ENCODE measurements at regions not wholly inside any gene's neighbourhood (a gene's known extent, or its start where the extent isn't known, plus 50 kb on each side); places are given as distances from the start of the nearest gene placed in this dataset.
"Not testable (repeated sequence)": the region's sequence is repeated elsewhere in the genome, so short reads cannot be mapped to it uniquely, and the experiment has no call there.

DNA sequence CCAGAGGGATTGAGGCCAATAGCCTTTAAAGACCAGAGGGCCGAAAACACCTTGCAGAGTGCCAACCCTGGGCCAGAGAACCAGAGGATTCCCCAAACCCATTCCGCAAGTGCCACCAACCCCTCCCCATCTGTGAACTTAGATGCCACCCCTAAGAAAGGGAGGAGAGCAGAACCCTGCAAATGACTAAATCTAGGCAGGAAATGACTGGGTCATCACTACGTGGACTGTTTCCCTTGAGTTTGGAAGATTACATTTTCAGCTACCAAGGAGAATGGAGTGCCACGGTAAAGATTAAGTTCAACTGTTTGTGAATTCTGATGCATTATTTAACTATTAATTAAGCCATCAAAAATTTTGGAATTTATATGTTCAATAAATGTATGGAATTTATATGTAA lies 142.8 kb downstream of the ENC1 start:
- Mint-ChIP-seq H3K4me1 (ENCODE audit: low read depth) (no peaks in the 10 kb centered on the region), H3K27ac (no peak overlapping the region)

DNA sequence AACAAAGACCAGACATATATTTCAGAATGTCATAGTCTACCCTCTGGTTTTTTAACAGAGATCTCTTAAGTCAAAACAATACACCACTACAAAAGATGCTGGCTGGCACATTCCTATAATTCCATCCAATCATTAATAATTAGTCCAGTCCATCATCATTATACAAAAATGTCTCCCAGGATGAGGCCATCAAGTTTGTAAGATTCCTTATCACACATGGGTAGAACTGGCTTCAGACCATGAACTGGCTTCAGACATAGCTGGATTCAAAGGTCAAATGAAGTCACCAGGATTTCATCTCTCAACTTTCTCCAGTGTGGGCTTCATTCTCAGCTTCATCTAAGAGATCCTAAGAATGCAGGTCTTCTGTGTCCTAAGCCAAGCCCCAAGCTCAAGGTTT lies 147.1 kb downstream of the ENC1 start:
- H3K9me3 Mint-ChIP-seq: no peaks in the 10 kb centered on the region
- H3K36me3 Mint-ChIP-seq (ENCODE audit: low read depth): no peaks in the 10 kb centered on the region
- peaks cover 15% of the 10 kb centered on the region for H3K27me3 Mint-ChIP-seq
- H3K4me1 Mint-ChIP-seq (ENCODE audit: low read depth): peaks cover 5% of the 10 kb centered on the region
- H3K27ac Mint-ChIP-seq: no peak overlapping the region
- H3K4me3 Mint-ChIP-seq: no peak overlapping the region

More for the DNA sequence above, 142.8 kb downstream of the ENC1 start:
- Mint-ChIP-seq H3K36me3 (ENCODE audit: low read depth) (no peaks in the 10 kb centered on the region), H3K4me3 (no peak overlapping the region), H3K9me3 (no peaks in the 10 kb centered on the region), H3K27me3 (peaks cover 13% of the 10 kb centered on the region)

DNA sequence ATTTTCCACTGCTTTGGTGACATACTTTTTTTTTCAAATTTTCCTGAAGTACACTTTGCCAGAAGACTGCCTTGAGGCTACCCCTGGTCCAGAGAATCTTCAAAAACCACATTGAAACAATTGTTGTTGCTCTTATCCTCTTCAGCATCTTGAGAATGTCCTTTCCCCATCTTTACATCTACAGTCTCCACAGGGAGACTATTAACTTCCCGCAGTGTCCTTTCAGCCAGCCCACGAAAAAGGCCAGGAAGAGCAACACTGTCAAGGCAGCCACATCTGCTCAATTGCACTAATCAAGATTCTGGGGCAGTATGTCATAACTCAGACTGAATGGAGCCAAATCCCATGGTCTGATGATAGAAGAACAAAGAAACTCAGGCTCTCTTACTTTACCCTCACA lies 148.3 kb downstream of the ENC1 start:
- Mint-ChIP-seq H3K9me3 (no peaks in the 10 kb centered on the region), H3K4me1 (ENCODE audit: low read depth) (peaks cover 5% of the 10 kb centered on the region), H3K27ac (no peak overlapping the region), H3K36me3 (ENCODE audit: low read depth) (no peaks in the 10 kb centered on the region), H3K4me3 (no peak overlapping the region), H3K27me3 (peaks cover 15% of the 10 kb centered on the region)

DNA sequence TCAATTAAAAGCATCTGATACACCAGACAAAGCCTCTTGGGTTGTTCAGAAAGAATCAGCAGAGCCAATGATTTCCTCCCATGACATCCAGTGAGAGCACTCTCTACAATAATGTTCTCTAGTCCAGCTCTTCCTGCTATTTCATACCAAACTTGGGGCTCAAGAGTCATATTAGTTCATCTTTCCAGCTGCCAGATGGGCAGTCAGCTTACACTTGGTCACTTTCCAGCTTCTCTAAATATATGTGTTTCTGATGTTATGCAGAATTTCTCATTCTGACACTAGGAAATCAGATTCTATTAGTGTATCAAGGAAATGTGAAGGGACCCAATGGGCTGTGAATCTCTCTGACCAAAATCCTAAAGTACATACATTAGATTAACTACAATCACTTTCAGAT lies 148.9 kb downstream of the ENC1 start:
- H3K9me3 Mint-ChIP-seq: no peaks in the 10 kb centered on the region
- H3K27me3 Mint-ChIP-seq: peaks cover 15% of the 10 kb centered on the region
- H3K36me3 Mint-ChIP-seq (ENCODE audit: low read depth): no peaks in the 10 kb centered on the region
- no peak overlapping the region for H3K4me3 Mint-ChIP-seq
- no peak overlapping the region for H3K27ac Mint-ChIP-seq
- peaks cover 5% of the 10 kb centered on the region for H3K4me1 Mint-ChIP-seq (ENCODE audit: low read depth)

DNA sequence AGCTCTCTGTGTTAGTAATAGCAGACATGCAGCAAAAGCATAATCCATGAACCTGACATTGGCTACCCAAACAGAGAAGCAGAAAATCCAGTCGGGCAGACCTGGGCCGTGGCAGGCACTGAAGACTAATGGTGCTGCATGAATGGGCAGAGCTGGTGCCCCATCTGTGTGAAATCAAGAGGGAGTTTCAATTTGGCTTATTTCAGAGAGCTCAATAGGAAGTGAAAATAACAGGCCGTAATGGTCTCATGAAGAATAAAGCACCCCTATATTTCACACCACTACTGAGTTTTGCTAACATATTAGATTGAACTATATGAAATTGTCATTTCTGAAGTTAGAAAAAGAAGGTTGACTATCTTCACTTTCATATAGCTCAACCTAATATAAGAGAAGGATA lies 149.7 kb downstream of the ENC1 start:
- no peaks in the 10 kb centered on the region for H3K36me3 Mint-ChIP-seq (ENCODE audit: low read depth)
- peaks cover 5% of the 10 kb centered on the region for H3K4me1 Mint-ChIP-seq (ENCODE audit: low read depth)
- H3K4me3 Mint-ChIP-seq: no peak overlapping the region
- peaks cover 15% of the 10 kb centered on the region for H3K27me3 Mint-ChIP-seq
- no peak overlapping the region for H3K27ac Mint-ChIP-seq
- H3K9me3 Mint-ChIP-seq: no peaks in the 10 kb centered on the region

DNA sequence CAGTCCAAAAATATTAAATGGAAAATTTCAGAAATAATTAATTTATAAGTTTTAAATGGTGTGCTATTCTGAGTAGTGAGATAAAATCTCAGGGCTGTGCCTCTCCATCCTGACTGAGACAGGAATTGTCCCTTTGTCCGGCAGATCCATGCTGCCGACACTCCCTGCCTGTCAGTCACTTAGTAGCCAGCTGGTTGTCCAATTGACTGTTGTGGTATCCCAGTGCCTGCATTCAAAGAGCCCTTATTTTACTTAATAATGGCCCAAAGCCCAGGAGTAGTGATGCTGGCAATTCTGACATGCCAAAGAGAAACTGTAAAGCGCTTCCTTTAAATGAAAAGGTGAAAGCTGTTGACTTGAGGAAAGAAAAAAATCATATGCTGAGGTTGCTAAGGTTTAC lies 157.5 kb downstream of the ENC1 start:
- H3K27me3 Mint-ChIP-seq: peaks cover 4% of the 10 kb centered on the region
- H3K4me3 Mint-ChIP-seq: no peak overlapping the region
- H3K27ac Mint-ChIP-seq: no peak overlapping the region
- no peaks in the 10 kb centered on the region for H3K4me1 Mint-ChIP-seq (ENCODE audit: low read depth)
- no peaks in the 10 kb centered on the region for H3K9me3 Mint-ChIP-seq
- no peaks in the 10 kb centered on the region for H3K36me3 Mint-ChIP-seq (ENCODE audit: low read depth)

DNA sequence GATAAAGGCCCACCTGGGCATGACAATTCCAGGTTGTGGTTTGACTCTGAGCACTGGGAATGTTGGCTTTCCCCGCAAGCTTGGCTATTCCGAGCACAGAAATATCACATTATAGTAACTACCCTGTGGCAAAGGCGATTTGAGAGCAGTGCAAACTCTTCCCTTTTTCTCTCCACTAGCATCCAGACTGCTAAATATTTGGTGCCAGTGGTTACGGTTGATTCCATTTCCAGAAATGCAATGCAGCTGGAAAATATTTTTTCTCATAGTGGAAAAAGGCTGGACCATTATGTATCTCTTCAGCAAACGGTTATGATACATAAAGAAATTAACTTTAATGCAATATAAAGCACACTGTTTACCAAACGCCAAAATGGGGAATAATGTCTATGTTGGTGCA lies 158.0 kb downstream of the ENC1 start:
- Mint-ChIP-seq H3K36me3 (ENCODE audit: low read depth) (no peaks in the 10 kb centered on the region), H3K27me3 (peaks cover 4% of the 10 kb centered on the region), H3K9me3 (no peaks in the 10 kb centered on the region), H3K27ac (no peak overlapping the region), H3K4me3 (no peak overlapping the region), H3K4me1 (ENCODE audit: low read depth) (no peaks in the 10 kb centered on the region)

DNA sequence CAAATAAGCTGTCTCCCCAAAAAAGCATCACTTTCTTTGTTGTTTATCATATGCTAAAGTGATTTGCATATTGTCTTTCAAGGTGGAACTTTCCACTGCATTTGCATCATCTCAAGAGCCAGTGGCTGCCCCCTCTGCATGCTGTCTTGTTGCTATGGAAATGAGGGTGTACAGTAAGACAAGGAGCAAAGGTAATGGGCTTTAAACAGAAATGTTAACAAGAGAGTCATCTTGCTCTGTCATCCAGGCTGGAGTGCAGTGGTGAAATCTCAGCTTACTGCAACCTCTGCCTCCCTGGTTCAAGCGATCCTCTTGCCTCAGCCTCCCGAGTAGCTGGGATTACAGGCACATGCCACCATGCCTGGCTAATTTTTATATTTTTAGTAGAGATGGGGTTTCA lies 159.2 kb downstream of the ENC1 start:
- H3K27me3 Mint-ChIP-seq; H3K9me3 Mint-ChIP-seq; H3K4me3 Mint-ChIP-seq; H3K27ac Mint-ChIP-seq; H3K4me1 Mint-ChIP-seq (ENCODE audit: low read depth); H3K36me3 Mint-ChIP-seq (ENCODE audit: low read depth): not testable (repeated sequence)

DNA sequence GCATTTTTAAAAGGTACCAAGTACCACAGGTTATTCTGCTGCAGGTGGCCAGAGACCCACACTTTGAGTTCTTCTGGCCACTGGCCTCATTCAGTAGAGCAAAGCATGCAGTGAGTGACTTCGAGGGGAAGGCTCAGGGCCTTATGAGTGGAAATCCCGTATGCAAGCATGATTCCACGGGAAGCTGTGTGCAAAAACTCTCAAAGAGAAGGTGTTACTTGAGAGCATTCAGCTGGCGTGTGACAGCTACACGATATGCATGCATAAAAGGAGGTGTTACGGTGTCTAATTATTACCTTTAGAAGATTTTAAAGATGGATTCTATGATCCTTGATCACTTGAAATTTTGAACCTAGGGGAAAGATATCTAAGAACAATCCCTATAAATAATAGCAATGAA lies 160.3 kb downstream of the ENC1 start:
- Mint-ChIP-seq H3K4me3 (no peak overlapping the region), H3K9me3 (no peaks in the 10 kb centered on the region), H3K4me1 (ENCODE audit: low read depth) (no peaks in the 10 kb centered on the region), H3K36me3 (ENCODE audit: low read depth) (no peaks in the 10 kb centered on the region), H3K27ac (no peak overlapping the region), H3K27me3 (peaks cover 4% of the 10 kb centered on the region)

DNA sequence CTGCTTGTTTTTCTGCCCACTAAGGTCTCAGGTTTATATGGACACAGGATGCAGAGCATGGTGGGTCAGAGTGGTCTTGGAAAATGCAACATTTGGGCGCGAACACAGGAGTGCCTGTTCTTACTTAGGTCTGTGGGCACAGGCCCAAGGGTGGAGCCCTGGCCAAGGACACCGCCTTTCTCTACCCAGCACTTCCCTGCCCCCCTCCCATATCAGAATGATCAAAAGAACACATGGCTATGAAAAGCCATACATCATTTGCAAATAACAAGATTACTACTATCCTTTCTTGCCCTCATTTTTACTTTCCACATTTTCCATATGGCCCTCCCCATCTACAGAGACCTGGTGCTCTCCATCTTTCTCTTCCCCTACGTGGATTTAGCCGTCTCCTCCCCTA lies 162.2 kb downstream of the ENC1 start:
- Mint-ChIP-seq H3K36me3 (ENCODE audit: low read depth) (no peaks in the 10 kb centered on the region), H3K27me3 (peaks cover 4% of the 10 kb centered on the region), H3K4me1 (ENCODE audit: low read depth) (no peaks in the 10 kb centered on the region), H3K4me3 (no peak overlapping the region), H3K9me3 (no peaks in the 10 kb centered on the region), H3K27ac (no peak overlapping the region)

DNA sequence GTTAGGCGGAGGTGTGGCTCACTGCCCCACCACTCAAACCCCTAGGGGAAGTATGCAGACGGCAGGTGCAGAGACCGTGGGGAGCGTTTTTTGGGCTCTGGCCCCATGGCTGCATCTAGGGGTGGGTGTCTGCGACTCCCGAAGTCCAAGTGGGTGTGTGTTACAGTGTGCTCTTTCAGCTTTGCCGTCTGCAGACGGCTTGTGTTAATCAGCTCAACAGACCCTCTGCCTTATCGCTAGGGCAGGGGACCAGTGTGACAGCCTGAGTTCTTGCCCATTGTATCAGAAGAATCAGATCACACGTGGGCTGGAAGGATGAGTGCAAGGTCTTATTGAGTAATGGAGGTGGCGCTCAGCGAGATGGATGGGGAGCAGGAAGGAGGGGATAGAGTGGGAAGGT lies 162.8 kb downstream of the ENC1 start:
- no peak overlapping the region for H3K27ac Mint-ChIP-seq
- no peak overlapping the region for H3K4me3 Mint-ChIP-seq
- H3K9me3 Mint-ChIP-seq: no peaks in the 10 kb centered on the region
- no peaks in the 10 kb centered on the region for H3K36me3 Mint-ChIP-seq (ENCODE audit: low read depth)
- H3K27me3 Mint-ChIP-seq: peaks cover 4% of the 10 kb centered on the region
- no peaks in the 10 kb centered on the region for H3K4me1 Mint-ChIP-seq (ENCODE audit: low read depth)

DNA sequence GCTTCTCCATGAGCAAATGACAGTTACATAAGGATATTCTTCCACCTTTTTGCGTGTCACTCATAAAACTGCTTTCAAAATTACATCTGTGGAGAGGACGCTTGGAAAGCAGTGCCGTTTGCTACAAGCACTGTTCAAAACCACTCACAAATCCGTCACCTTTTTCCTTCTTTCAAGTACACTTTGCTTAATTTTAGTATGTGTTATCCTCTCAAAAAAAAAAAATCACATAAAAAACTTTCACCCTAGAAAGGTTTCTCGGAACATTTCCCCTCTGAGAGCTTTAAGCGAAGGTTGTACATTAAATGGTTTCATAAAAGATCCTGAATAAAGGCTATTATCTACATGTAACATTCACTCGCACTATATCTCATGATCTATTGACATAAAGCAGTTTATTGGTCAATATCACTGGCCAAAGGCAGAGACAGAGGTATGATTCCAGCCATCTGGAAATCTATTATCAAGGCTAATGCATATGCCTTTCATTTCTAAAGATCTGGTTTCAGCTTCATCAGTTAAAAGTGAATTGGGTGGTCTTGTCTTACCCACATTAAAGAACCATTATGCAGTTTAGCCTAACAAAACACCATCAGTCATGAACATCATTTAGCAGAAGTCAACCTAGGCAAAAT lies 163.6 kb downstream of the ENC1 start:
- Mint-ChIP-seq H3K36me3 (ENCODE audit: low read depth) (no peaks in the 10 kb centered on the region), H3K4me3 (no peak overlapping the region), H3K9me3 (no peaks in the 10 kb centered on the region), H3K27ac (no peak overlapping the region), H3K4me1 (ENCODE audit: low read depth) (no peaks in the 10 kb centered on the region), H3K27me3 (peaks cover 4% of the 10 kb centered on the region)

DNA sequence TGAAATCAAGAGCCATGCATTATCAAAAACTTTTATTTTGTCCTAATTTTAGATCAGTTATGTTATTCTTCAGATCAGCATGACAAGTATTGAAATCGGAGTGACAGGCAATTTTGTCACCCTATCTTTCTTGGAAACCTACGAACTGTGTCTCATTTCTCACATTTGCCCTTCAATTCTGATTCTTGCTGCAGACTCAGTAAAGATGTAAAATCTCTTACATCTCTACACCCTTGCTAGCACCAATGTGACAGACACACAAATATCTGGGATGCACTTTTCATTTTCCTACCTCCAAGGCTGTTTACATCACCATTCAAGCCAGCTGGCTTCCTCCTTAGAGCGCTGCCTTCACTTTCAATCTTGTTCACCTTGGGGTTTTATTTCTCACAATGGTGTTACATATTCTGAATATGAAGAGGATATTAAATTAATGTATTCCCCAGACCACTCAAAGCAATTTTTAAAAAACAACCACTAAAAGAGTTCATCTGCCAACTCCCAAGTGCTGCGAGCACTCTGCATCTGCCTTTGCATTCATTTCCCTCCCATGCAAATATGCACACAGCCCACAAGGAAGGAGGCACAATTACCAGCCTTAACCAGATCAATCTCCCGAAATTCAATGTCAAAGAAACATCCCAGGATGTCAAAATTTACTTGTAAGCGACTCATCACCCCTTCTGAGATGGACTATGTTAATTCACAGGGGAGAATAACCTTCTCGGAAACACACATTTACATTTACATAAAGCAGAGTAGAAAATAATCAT lies 164.3 kb downstream of the ENC1 start:
- Mint-ChIP-seq H3K4me1 (ENCODE audit: low read depth) (no peaks in the 10 kb centered on the region), H3K9me3 (no peaks in the 10 kb centered on the region), H3K36me3 (ENCODE audit: low read depth) (no peaks in the 10 kb centered on the region), H3K27me3 (peaks cover 4% of the 10 kb centered on the region), H3K27ac (no peak overlapping the region), H3K4me3 (no peak overlapping the region)

DNA sequence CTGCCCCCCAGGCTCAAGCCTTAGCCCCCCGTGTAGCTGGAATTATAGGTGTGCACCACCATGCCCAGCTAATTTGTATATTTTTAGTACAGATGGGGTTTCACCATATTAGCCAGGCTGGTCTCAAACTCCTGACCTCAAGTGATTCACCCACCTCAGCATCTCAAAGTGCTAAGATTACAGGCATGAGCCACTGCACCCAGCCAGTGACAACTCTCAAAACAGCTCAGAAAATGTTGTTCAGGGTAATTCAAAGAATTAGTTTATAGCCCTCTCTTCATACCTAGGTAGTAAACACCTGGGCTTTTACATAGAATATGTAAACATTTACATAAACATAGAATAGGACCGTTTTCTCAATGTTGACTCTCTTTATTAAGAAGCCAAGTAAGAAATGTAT lies 168.7 kb downstream of the ENC1 start:
- Mint-ChIP-seq H3K27me3 (peaks cover 13% of the 10 kb centered on the region), H3K4me3 (no peak overlapping the region), H3K36me3 (ENCODE audit: low read depth) (no peaks in the 10 kb centered on the region), H3K27ac (no peak overlapping the region), H3K9me3 (no peaks in the 10 kb centered on the region), H3K4me1 (ENCODE audit: low read depth) (no peaks in the 10 kb centered on the region)

DNA sequence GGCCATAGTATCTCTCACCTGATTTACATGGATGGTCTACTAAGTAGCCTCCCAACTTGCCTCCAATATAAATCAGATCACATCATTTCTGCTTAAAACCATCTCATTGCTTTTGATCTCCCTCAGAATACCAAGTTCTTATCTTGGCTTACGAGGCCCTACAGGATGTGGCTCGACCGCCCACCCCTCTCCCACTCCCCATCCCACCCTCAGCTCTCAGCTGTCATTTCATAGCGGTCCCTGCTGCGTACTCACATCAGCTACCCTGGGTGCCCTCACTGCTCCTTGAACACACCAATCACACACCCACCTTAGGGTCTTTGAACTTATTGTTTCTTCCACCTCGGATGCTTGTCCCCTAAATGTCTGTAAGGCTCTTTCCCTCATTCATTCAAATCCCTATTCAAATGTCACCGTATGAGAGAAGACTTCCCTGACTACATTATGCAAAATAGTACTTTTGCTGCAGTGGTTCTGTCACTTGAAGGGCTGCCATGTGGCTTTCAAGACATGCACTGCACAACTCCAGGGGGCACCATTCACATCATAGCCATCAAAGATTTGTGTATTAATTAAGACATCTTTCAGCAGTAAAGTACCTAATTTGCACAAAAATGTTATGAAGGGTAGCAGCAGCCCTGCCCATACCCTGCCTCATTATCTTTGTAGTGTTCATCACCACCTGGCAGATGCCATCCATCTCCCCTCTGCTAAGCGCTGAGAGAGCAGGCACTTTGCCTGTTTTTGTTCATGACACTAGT lies 171.1 kb downstream of the ENC1 start:
- H3K4me1 Mint-ChIP-seq (ENCODE audit: low read depth): no peaks in the 10 kb centered on the region
- no peaks in the 10 kb centered on the region for H3K9me3 Mint-ChIP-seq
- peaks cover 13% of the 10 kb centered on the region for H3K27me3 Mint-ChIP-seq
- H3K36me3 Mint-ChIP-seq (ENCODE audit: low read depth): no peaks in the 10 kb centered on the region
- no peak overlapping the region for H3K4me3 Mint-ChIP-seq
- H3K27ac Mint-ChIP-seq: no peak overlapping the region

Measured in stimulated activated naive CD8-positive, alpha-beta T cell treated with anti-CD3 and anti-CD28 coated beads, Interleukin-15, Interleukin-2, amounts not matched to agents 100 ng/mL and 50 ng/mL, for 24 hours (primary cell).